NOMO-1 (cell line): ENCODE measurements at regions not wholly inside any gene's neighbourhood (a gene's known extent, or its start where the extent isn't known, plus 50 kb on each side); places are given as distances from the start of the nearest gene placed in this dataset.

ENCODE experiments used
- DNase-seq, 2 experiments: peaks; one replicate each; lab custom pipeline; 2025; ENCODE audit not compliant: unreplicated experiment in 2 of 2; lab: John Stamatoyannopoulos, UW

- DNase-seq, result no peak
These were observed 149.5 kb upstream of the RPS6KA2 start for GRCh38 chr6:166776571-166776970.

GRCh38 chr6:166775923-166776220, 148.8 kb upstream of the RPS6KA2 start:
- no peak for DNase-seq

- DNase-seq, result peak; percentile 4 to 55
These were observed 148.3 kb upstream of the RPS6KA2 start for GRCh38 chr6:166775180-166775922.

- DNase-seq, result no peak
These were observed 147.7 kb upstream of the RPS6KA2 start for GRCh38 chr6:166774770-166775169.

- no peak for DNase-seq
These were observed 147.2 kb upstream of the RPS6KA2 start for GRCh38 chr6:166774292-166774691.

- no peak for DNase-seq
These were observed 145.5 kb upstream of the RPS6KA2 start for GRCh38 chr6:166772518-166772917.

- no peak for DNase-seq
These were observed 144.7 kb upstream of the RPS6KA2 start for GRCh38 chr6:166771701-166772100.

GRCh38 chr6:166770216-166771116, 143.4 kb upstream of the RPS6KA2 start:
- DNase-seq, result no peak

GRCh38 chr6:166769648-166770047, 142.6 kb upstream of the RPS6KA2 start:
- DNase-seq, result no peak

GRCh38 chr6:166768761-166769160, 141.7 kb upstream of the RPS6KA2 start:
- no peak for DNase-seq

GRCh38 chr6:166767230-166767629, 140.2 kb upstream of the RPS6KA2 start:
- DNase-seq, result no peak

- DNase-seq, result no peak
These were observed 139.7 kb upstream of the RPS6KA2 start for GRCh38 chr6:166766769-166767168.

- DNase-seq, result no peak
These were observed 138.1 kb upstream of the RPS6KA2 start for GRCh38 chr6:166765234-166765541.

GRCh38 chr6:166764473-166765233, 137.6 kb upstream of the RPS6KA2 start:
- DNase-seq, result no peak

GRCh38 chr6:166763606-166764472, 136.8 kb upstream of the RPS6KA2 start:
- DNase-seq, result no peak

- no peak for DNase-seq
These were observed 134.8 kb upstream of the RPS6KA2 start for GRCh38 chr6:166761801-166762200.

GRCh38 chr6:166760288-166760687, 133.2 kb upstream of the RPS6KA2 start:
- no peak for DNase-seq

GRCh38 chr6:166758136-166758704, 131.2 kb upstream of the RPS6KA2 start:
- DNase-seq, result no peak

- DNase-seq, result no peak
These were observed 130.4 kb upstream of the RPS6KA2 start for GRCh38 chr6:166757232-166758135.
